ENCODE measurements at regions not wholly inside any gene's neighbourhood (a gene's known extent, or its start where the extent isn't known, plus 50 kb on each side); places are given as distances from the start of the nearest gene placed in this dataset.

GRCh38 chr4:164177153-164177552 lies 576.8 kb upstream of the SMIM31 start:
- H3K4me3 ChIP-seq (ENCODE audit: low read depth, low read length) = no peak overlapping the region
- no peak for TF ChIP-seq CTCF (conservative IDR thresholded peaks at IDR 0.05; ENCODE audit: low read depth, low read length)
- DNase-seq (ENCODE audit: low read depth) = no peak

- no peak overlapping the region for H3K4me3 ChIP-seq (ENCODE audit: low read depth, low read length)
- no peak for TF ChIP-seq CTCF (conservative IDR thresholded peaks at IDR 0.05; ENCODE audit: low read depth, low read length)
- no peak for DNase-seq (ENCODE audit: low read depth)
Observed at GRCh38 chr4:164177753-164178152, 576.2 kb upstream of the SMIM31 start.

GRCh38 chr4:164188236-164188635 lies 565.7 kb upstream of the SMIM31 start:
- no peak overlapping the region for H3K4me3 ChIP-seq (ENCODE audit: low read depth, low read length)
- no peak for TF ChIP-seq CTCF (conservative IDR thresholded peaks at IDR 0.05; ENCODE audit: low read depth, low read length)
- no peak for DNase-seq (ENCODE audit: low read depth)

- DNase-seq (ENCODE audit: low read depth) = no peak
- TF ChIP-seq CTCF (conservative IDR thresholded peaks at IDR 0.05; ENCODE audit: low read depth, low read length) = no peak
- no peak overlapping the region for H3K4me3 ChIP-seq (ENCODE audit: low read depth, low read length)
Observed at GRCh38 chr4:164192844-164193243, 561.1 kb upstream of the SMIM31 start.

GRCh38 chr4:164193676-164194075 lies 560.3 kb upstream of the SMIM31 start:
- no peak for TF ChIP-seq CTCF (conservative IDR thresholded peaks at IDR 0.05; ENCODE audit: low read depth, low read length)
- H3K4me3 ChIP-seq (ENCODE audit: low read depth, low read length) = no peak overlapping the region

GRCh38 chr4:164197556-164197955 lies 556.4 kb upstream of the SMIM31 start:
- no peak overlapping the region for H3K4me3 ChIP-seq (ENCODE audit: low read depth, low read length)
- TF ChIP-seq CTCF (conservative IDR thresholded peaks at IDR 0.05; ENCODE audit: low read depth, low read length) = no peak
- no peak for DNase-seq (ENCODE audit: low read depth)

More at GRCh38 chr4:164193676-164194075, 560.3 kb upstream of the SMIM31 start:
- no peak for DNase-seq (ENCODE audit: low read depth)

GRCh38 chr4:164203476-164203875 lies 550.5 kb upstream of the SMIM31 start:
- H3K4me3 ChIP-seq (ENCODE audit: low read depth, low read length) = no peak overlapping the region
- DNase-seq (ENCODE audit: low read depth) = no peak
- TF ChIP-seq CTCF (conservative IDR thresholded peaks at IDR 0.05; ENCODE audit: low read depth, low read length) = no peak
